Endothelial cell of umbilical vein (primary cell): ENCODE measurements at regions not wholly inside any gene's neighbourhood (a gene's known extent, or its start where the extent isn't known, plus 50 kb on each side); places are given as distances from the start of the nearest gene placed in this dataset.

Source experiments
- BruUV-seq: library from RNA; stranded (reverse); fragments of 400-500 nt; replicated peaks from 2 replicates; lab custom pipeline; 2021; lab: Mats Ljungman, UMichigan
- CTCF ChIA-PET: fragments of 300-600, 350-600 bp; sonication (Branson Sonifier 250); formaldehyde crosslinking; loops from one replicate; lab custom pipeline; 2021; ENCODE audit warnings: antibody characterized with exemption, inconsistent platforms; lab: Charles Lee
- POLR2A ChIA-PET: fragments of 300-600, 350-600 bp; sonication (Branson Sonifier 250); formaldehyde crosslinking; loops from one replicate; lab custom pipeline; 2021; ENCODE audit warnings: antibody characterized with exemption, inconsistent platforms; lab: Charles Lee
- DNase-seq: peaks from one replicate; pipeline ENCODE4 v3.0.0-alpha.2; 2011; ENCODE audit warnings: low read depth, low spot score
- FAIRE-seq: peaks from 2 replicates; lab custom pipeline; 2011; peaks lifted over from hg19 to GRCh38; lab: Jason Lieb, UNC
- H2AFZ ChIP-seq: 2 replicates; pipeline ENCODE4 v1.6.0; 2012; ENCODE audit warnings: low read depth, low read length, control low read depth, inconsistent platforms
- H3K27ac ChIP-seq: 2 replicates; pipeline ENCODE4 v1.5.1; 2011; ENCODE audit warnings: low read depth, mild to moderate bottlenecking, control low read depth, low read length, moderate library complexity; ENCODE audit not compliant: insufficient read depth
- H3K27me3 ChIP-seq, 2 experiments: 2 replicates each; pipeline versions ENCODE4 v1.6.0 to v1.6.1; 2011; ENCODE audit warnings: low read length in 2 of 2, mixed read lengths in 1 of 2; ENCODE audit not compliant: control insufficient read depth in 2 of 2, insufficient read depth in 2 of 2
- H3K36me3 ChIP-seq, 2 experiments: 2 replicates in 1 of 2; 3 replicates in 1 of 2; pipeline ENCODE4 v1.5.1; 2011; ENCODE audit warnings: low read length in 2 of 2, mild to moderate bottlenecking in 1 of 2, moderate library complexity in 1 of 2; ENCODE audit not compliant: control insufficient read depth in 2 of 2, insufficient read depth in 2 of 2; ENCODE audit errors: extremely low read depth in 1 of 2
- H3K4me1 ChIP-seq: 3 replicates; pipeline ENCODE4 v1.5.1; 2011; ENCODE audit warnings: mild to moderate bottlenecking, low read length; ENCODE audit not compliant: control insufficient read depth, insufficient read depth; ENCODE audit errors: extremely low read depth
- H3K4me2 ChIP-seq: 2 replicates; pipeline ENCODE4 v1.6.1; 2011; ENCODE audit warnings: low read length, control low read depth, mixed read lengths; ENCODE audit not compliant: insufficient read depth
- H3K4me3 ChIP-seq, 3 experiments: fragments of 200-600 bp in 1 of 3; sonication (generic), shearing (Covaris generic) in 1 of 3; replicated peaks in 1 of 3; 2 replicates each; pipeline ENCODE4 v1.5.1; 2011 to 2016; ENCODE audit warnings: control low read depth in 3 of 3, low read length in 3 of 3, mild to moderate bottlenecking in 2 of 3, inconsistent platforms in 1 of 3, low read depth in 1 of 3, moderate library complexity in 1 of 3; ENCODE audit not compliant: insufficient read depth in 1 of 3
- H3K79me2 ChIP-seq: 2 replicates; pipeline ENCODE4 v1.6.0; 2012; ENCODE audit warnings: low read length, inconsistent platforms; ENCODE audit not compliant: control insufficient read depth, insufficient read depth
- H3K9ac ChIP-seq: replicated peaks from 2 replicates; pipeline ENCODE3; 2011; ENCODE audit warnings: low read length, control low read depth; ENCODE audit not compliant: insufficient read depth; ENCODE audit errors: extremely low read depth
- H3K9me1 ChIP-seq: replicated peaks from 3 replicates; pipeline ENCODE4 v1.6.0; 2011; ENCODE audit warnings: mild to moderate bottlenecking, low read length; ENCODE audit not compliant: control insufficient read depth, insufficient read depth; ENCODE audit errors: extremely low read depth
- H3K9me3 ChIP-seq: replicated peaks from 2 replicates; pipeline ENCODE4 v1.5.1; 2012; ENCODE audit warnings: low read length, inconsistent platforms; ENCODE audit not compliant: control insufficient read depth, insufficient read depth
- H4K20me1 ChIP-seq: replicated peaks from 2 replicates; pipeline ENCODE3; 2011; ENCODE audit warnings: mild to moderate bottlenecking, low read length; ENCODE audit not compliant: control insufficient read depth, insufficient read depth; ENCODE audit errors: extremely low read depth
- CTCF ChIP-seq, 2 donors: IDR thresholded peaks; 1 replicate in 1 of 2; 2 replicates in 1 of 2; pipeline ENCODE4 v1.5.1; 2011; ENCODE audit warnings: low read length in 2 of 2, mild to moderate bottlenecking in 2 of 2, moderate library complexity in 2 of 2, control low read depth in 1 of 2, inconsistent platforms in 1 of 2, low read depth in 1 of 2; ENCODE audit not compliant: insufficient read depth in 1 of 2; ENCODE audit errors: extremely low read depth in 1 of 2
- EZH2 ChIP-seq: IDR thresholded peaks from 2 replicates; pipeline ENCODE4 v1.6.1; 2012; ENCODE audit warnings: borderline replicate concordance, low read depth, mild to moderate bottlenecking, moderate library complexity, low read length, inconsistent platforms; ENCODE audit not compliant: severe bottlenecking
- FOS ChIP-seq: IDR thresholded peaks from 2 replicates; pipeline ENCODE4 v1.6.1; 2011; ENCODE audit warnings: mild to moderate bottlenecking, low read length, moderate library complexity, borderline replicate concordance; ENCODE audit not compliant: insufficient read depth
- GATA2 ChIP-seq: IDR thresholded peaks from 2 replicates; pipeline ENCODE4 v1.7.0; 2011; ENCODE audit warnings: low read depth, mild to moderate bottlenecking, moderate library complexity, mixed read lengths, low read length; ENCODE audit not compliant: insufficient read length, insufficient read depth
- JUN ChIP-seq: IDR thresholded peaks from 2 replicates; pipeline ENCODE4 v1.6.1; 2011; ENCODE audit warnings: borderline replicate concordance, low read depth; ENCODE audit not compliant: insufficient read length, insufficient read depth
- MAX ChIP-seq: IDR thresholded peaks from 2 replicates; pipeline ENCODE4 v1.6.1; 2011; ENCODE audit not compliant: insufficient read depth, insufficient read length
- MYC ChIP-seq: IDR thresholded peaks from one replicate; pipeline ENCODE4 v1.6.1; 2011; ENCODE audit warnings: mild to moderate bottlenecking, low read depth, low read length
- POLR2A ChIP-seq: IDR thresholded peaks from 2 replicates; pipeline ENCODE4 v1.6.1; 2012; ENCODE audit warnings: low read depth, mild to moderate bottlenecking, control low read depth, low read length
- POLR2AphosphoS5 ChIP-seq: IDR thresholded peaks from 2 replicates; pipeline ENCODE4 v1.6.1; 2012; ENCODE audit warnings: low read depth, mild to moderate bottlenecking, control low read depth, low read length, moderate library complexity; ENCODE audit not compliant: insufficient read depth
- dilution Hi-C: fragments of 300-500 bp; cut with MboI; formaldehyde crosslinking; loops from one replicate; pipeline ENCODE4 v1.15.0; 2019; ENCODE audit warnings: low sequenced_read_pairs; ENCODE audit not compliant: extremely low pct_ligation_motif_present
- intact Hi-C: fragments of 100-400 bp; cut with micrococcal nuclease; formaldehyde crosslinking; loops from one replicate; pipeline ENCODE4 v1.10.0; 2022

GRCh38 chr3:17848102-17848501 is 105.7 kb upstream of the TBC1D5 start:
- DNase-seq, result no peak
- no TSS peak for BruUV-seq
- Histone ChIP-seq H3K36me3 (no peaks in the 10 kb centered on the region), H3K27me3 (no peaks in the 10 kb centered on the region), H3K9me3 (no peaks in the 10 kb centered on the region), H3K4me2 (no peak overlapping the region), H3K79me2 (no peaks in the 10 kb centered on the region), H3K27ac (no peak overlapping the region), H3K9ac (no peak overlapping the region), H2AFZ (no peak overlapping the region), H3K4me3 (no peak overlapping the region), H4K20me1 (no peaks in the 10 kb centered on the region), H3K4me1 (no peaks in the 10 kb centered on the region), H3K9me1 (no peaks in the 10 kb centered on the region)
- intact Hi-C loops, result no loop called here
- POLR2A ChIA-PET, result no interaction called here
- no peak for TF ChIP-seq MYC
- no peak for TF ChIP-seq MAX
- TF ChIP-seq POLR2AphosphoS5, result no peak
- TF ChIP-seq POLR2A, result no peak
- TF ChIP-seq EZH2, result no peak
- TF ChIP-seq CTCF (IDR thresholded peaks at IDR 0.05; ENCODE audit: extremely low read depth in 1 of 2, insufficient read depth in 1 of 2, low read depth in 1 of 2, low read length in 2 of 2), result no peak
- TF ChIP-seq JUN, result no peak
- TF ChIP-seq FOS, result no peak
- TF ChIP-seq GATA2, result no peak
- CTCF ChIA-PET, result no interaction called here
- dilution Hi-C loops, result loop anchor here (25.0 kb wide), 1 partner anchor 411 kb away; no protein-coding TSS in a partner anchor
- FAIRE-seq, result no peak
